Panc1 (cell line): ENCODE measurements at regions not wholly inside any gene's neighbourhood (a gene's known extent, or its start where the extent isn't known, plus 50 kb on each side); places are given as distances from the start of the nearest gene placed in this dataset.

ENCODE experiments used
- POLR2AphosphoS5 ChIP-seq: IDR thresholded peaks from 2 replicates; pipeline ENCODE4 v1.6.1; 2012; ENCODE audit warnings: mild to moderate bottlenecking, low read depth, low read length, moderate library complexity
- SIN3A ChIP-seq: IDR thresholded peaks from 2 replicates; pipeline ENCODE4 v1.6.1; 2012; ENCODE audit warnings: low read depth, mild to moderate bottlenecking, low read length, moderate library complexity, borderline replicate concordance; ENCODE audit not compliant: insufficient read depth
- TCF7L2 ChIP-seq: IDR thresholded peaks from 2 replicates; pipeline ENCODE4 v1.6.1; 2011; ENCODE audit warnings: mild to moderate bottlenecking, low read depth, low read length, inconsistent platforms
- TF ChIP-seq, protein P1 (sequence below): fragments of 450-650 bp; IDR thresholded peaks from 2 replicates; pipeline ENCODE4 v1.5.1; 2017; ENCODE audit warnings: mild to moderate bottlenecking
- TF ChIP-seq, protein P2 (sequence below), 2 experiments: IDR thresholded peaks; 2 replicates each; pipeline ENCODE4 v1.6.1; 2011 to 2012; ENCODE audit warnings: low read depth in 2 of 2, control low read depth in 1 of 2, low read length in 1 of 2, mild to moderate bottlenecking in 1 of 2, moderate library complexity in 1 of 2; ENCODE audit not compliant: insufficient read depth in 1 of 2

DNA sequence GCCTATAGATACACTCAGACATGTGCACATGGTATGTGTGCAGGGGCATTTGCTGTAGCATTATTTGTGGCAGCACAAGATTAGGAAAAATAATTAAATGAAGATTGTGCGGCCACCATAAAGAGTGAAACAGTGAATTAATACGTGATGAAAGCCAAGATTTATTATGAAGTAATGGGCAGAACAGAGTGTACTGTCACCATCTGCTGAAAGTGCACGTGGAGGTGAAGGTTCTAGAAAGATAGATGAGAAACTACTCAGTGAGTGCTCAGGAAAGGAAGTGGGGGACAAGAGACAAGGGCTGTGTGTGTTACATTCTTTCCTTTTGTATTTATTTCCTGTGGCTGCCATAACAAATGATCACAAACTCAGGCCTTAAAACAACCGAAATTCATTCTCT, 246.1 kb upstream of the ATP10A start:
- TF ChIP-seq POLR2AphosphoS5 (no peak), SIN3A (no peak), TCF7L2 (no peak)
- TF ChIP-seq, protein P1, sequence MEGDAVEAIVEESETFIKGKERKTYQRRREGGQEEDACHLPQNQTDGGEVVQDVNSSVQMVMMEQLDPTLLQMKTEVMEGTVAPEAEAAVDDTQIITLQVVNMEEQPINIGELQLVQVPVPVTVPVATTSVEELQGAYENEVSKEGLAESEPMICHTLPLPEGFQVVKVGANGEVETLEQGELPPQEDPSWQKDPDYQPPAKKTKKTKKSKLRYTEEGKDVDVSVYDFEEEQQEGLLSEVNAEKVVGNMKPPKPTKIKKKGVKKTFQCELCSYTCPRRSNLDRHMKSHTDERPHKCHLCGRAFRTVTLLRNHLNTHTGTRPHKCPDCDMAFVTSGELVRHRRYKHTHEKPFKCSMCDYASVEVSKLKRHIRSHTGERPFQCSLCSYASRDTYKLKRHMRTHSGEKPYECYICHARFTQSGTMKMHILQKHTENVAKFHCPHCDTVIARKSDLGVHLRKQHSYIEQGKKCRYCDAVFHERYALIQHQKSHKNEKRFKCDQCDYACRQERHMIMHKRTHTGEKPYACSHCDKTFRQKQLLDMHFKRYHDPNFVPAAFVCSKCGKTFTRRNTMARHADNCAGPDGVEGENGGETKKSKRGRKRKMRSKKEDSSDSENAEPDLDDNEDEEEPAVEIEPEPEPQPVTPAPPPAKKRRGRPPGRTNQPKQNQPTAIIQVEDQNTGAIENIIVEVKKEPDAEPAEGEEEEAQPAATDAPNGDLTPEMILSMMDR: no peak
- TF ChIP-seq, protein P2, sequence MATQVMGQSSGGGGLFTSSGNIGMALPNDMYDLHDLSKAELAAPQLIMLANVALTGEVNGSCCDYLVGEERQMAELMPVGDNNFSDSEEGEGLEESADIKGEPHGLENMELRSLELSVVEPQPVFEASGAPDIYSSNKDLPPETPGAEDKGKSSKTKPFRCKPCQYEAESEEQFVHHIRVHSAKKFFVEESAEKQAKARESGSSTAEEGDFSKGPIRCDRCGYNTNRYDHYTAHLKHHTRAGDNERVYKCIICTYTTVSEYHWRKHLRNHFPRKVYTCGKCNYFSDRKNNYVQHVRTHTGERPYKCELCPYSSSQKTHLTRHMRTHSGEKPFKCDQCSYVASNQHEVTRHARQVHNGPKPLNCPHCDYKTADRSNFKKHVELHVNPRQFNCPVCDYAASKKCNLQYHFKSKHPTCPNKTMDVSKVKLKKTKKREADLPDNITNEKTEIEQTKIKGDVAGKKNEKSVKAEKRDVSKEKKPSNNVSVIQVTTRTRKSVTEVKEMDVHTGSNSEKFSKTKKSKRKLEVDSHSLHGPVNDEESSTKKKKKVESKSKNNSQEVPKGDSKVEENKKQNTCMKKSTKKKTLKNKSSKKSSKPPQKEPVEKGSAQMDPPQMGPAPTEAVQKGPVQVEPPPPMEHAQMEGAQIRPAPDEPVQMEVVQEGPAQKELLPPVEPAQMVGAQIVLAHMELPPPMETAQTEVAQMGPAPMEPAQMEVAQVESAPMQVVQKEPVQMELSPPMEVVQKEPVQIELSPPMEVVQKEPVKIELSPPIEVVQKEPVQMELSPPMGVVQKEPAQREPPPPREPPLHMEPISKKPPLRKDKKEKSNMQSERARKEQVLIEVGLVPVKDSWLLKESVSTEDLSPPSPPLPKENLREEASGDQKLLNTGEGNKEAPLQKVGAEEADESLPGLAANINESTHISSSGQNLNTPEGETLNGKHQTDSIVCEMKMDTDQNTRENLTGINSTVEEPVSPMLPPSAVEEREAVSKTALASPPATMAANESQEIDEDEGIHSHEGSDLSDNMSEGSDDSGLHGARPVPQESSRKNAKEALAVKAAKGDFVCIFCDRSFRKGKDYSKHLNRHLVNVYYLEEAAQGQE (IDR thresholded peaks at IDR 0.05; ENCODE audit: insufficient read depth in 1 of 2, low read depth in 2 of 2, low read length in 1 of 2): no peak
